NT2/D1 (cell line): ENCODE measurements at regions not wholly inside any gene's neighbourhood (a gene's known extent, or its start where the extent isn't known, plus 50 kb on each side); places are given as distances from the start of the nearest gene placed in this dataset.

Experiments used
- YY1 ChIP-seq: IDR thresholded peaks from 2 replicates; pipeline ENCODE4 v1.6.1; 2011; ENCODE audit not compliant: insufficient read length, insufficient read depth
- ZNF274 ChIP-seq: IDR thresholded peaks from 2 replicates; pipeline ENCODE4 v1.6.1; 2011; ENCODE audit warnings: mild to moderate bottlenecking, low read depth, low read length

DNA sequence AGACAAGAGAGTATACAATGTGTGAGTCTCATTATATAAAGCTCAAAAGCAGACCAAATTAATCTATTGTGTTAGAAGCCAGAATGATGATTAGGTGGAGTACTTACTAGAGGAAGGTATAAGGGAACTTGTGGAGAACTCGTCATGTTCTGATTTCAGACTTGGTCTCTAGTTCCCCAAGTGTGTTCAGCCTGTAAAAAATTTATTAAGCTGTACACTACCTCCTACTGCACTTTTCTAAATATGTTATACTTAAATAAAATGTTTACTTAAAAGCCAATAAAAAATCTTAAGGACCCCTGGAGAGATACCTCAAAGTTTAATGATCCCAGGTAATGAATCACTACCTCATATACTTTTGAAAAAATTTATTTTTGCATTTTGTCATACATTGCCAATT lies 130.4 kb upstream of the PLCB4 start:
- no peak for TF ChIP-seq YY1
- no peak for TF ChIP-seq ZNF274
